A673 (cell line): ENCODE measurements at regions not wholly inside any gene's neighbourhood (a gene's known extent, or its start where the extent isn't known, plus 50 kb on each side); places are given as distances from the start of the nearest gene placed in this dataset.

Source experiments
- BruUV-seq: library from RNA; stranded (reverse); fragments of 400-500 nt; replicated peaks from 2 replicates; lab custom pipeline; 2021; lab: Mats Ljungman, UMichigan
- CTCF ChIA-PET: fragments of 300-600 bp; sonication (Branson Sonifier 250); formaldehyde crosslinking; loops from one replicate; lab custom pipeline; 2022; ENCODE audit warnings: antibody characterized with exemption; lab: Charles Lee
- POLR2A ChIA-PET: fragments of 300-600 bp; sonication (Branson Sonifier 250); formaldehyde crosslinking; loops from one replicate; lab custom pipeline; 2022; ENCODE audit warnings: antibody characterized with exemption; ENCODE audit not compliant: low non-redundant PET; lab: Charles Lee
- DNase-seq: peaks from one replicate; pipeline ENCODE4 v3.0.0-alpha.2; 2015; ENCODE audit warnings: low spot score
- H3K27ac ChIP-seq: fragments of 200-600 bp; sonication (generic); 2 replicates; pipeline ENCODE4 v1.5.1; 2016; ENCODE audit warnings: mixed run types, low read depth, mild to moderate bottlenecking, mixed read lengths, antibody characterized with exemption, low read length; ENCODE audit not compliant: poor library complexity, severe bottlenecking
- H3K27me3 ChIP-seq: fragments of 200-600 bp; sonication (generic); replicated peaks from 2 replicates; pipeline ENCODE4 v1.6.1; 2017; ENCODE audit warnings: mixed run types, low read depth, mild to moderate bottlenecking, mixed read lengths, antibody characterized with exemption, low read length; ENCODE audit not compliant: insufficient read depth, poor library complexity
- H3K36me3 ChIP-seq: fragments of 200-600 bp; sonication (generic); 2 replicates; pipeline ENCODE4 v1.6.1; 2016; ENCODE audit warnings: mixed run types, mild to moderate bottlenecking, mixed read lengths, antibody characterized with exemption, low read length; ENCODE audit not compliant: insufficient read depth, poor library complexity, severe bottlenecking
- H3K4me1 ChIP-seq: fragments of 200-600 bp; sonication (generic); 2 replicates; pipeline ENCODE4 v1.6.1; 2017; ENCODE audit warnings: mixed run types, mild to moderate bottlenecking, mixed read lengths, antibody characterized with exemption, low read length; ENCODE audit not compliant: insufficient read depth, poor library complexity, severe bottlenecking
- H3K4me3 ChIP-seq: fragments of 200-600 bp; sonication (generic); 2 replicates; pipeline ENCODE4 v1.5.1; 2016; ENCODE audit warnings: low read depth, mixed run types, mild to moderate bottlenecking, mixed read lengths, low read length; ENCODE audit not compliant: poor library complexity, severe bottlenecking
- H3K9me3 ChIP-seq: fragments of 200-600 bp; sonication (generic); 2 replicates; pipeline ENCODE4 v1.6.1; 2016; ENCODE audit warnings: mixed run types, low read depth, mild to moderate bottlenecking, mixed read lengths, antibody characterized with exemption, low read length; ENCODE audit not compliant: poor library complexity, severe bottlenecking
- EZH2 ChIP-seq: fragments of 200-600 bp; sonication (generic); IDR thresholded peaks from 2 replicates; pipeline ENCODE4 v1.6.1; 2017; ENCODE audit warnings: borderline replicate concordance, low read depth, mild to moderate bottlenecking, mixed read lengths, antibody characterized with exemption, low read length; ENCODE audit not compliant: poor library complexity, severe bottlenecking
- intact Hi-C: fragments of 100-400 bp; cut with micrococcal nuclease; formaldehyde crosslinking; loops from one replicate; pipeline ENCODE4 v1.10.0; 2022; ENCODE audit not compliant: unreplicated experiment
- TF ChIP-seq, protein P1 (sequence below): fragments of 300-800, 200-600 bp; sonication (generic); conservative IDR thresholded peaks from 2 replicates; pipeline ENCODE4 v1.5.1; 2017; ENCODE audit warnings: low read depth, mild to moderate bottlenecking, antibody characterized with exemption, low read length, moderate library complexity, mixed read lengths

DNA sequence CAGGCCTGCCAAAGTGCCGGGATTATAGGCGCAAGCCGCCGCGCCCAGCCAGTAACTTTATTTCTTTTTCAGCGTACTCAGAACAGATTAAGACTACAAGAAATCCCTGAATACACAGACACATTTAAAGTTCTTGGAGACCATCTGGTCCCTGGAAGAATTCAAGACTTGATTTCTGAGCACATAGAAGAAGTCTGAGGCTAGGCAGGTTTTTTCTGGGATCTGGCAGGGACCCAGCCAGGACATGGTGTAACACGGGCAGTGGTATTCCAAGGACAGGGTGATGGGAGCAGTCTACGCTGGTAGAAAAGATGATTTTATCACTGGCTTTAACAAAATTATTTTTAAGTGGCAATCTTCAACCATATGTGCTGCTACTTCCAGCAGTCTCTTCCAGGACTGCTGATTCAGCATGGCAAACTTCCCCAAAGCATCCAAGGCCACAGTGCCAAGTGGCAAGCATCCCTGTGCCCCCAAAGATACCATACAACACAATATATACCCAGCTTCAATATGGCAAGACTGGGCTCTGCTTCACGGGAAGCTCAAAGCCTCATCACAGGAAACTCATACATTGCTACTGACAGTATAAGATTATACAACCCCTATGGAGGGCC is 105.2 kb upstream of the OR5AK2 start:
- H3K4me1 ChIP-seq, result no peaks in the 10 kb centered on the region
- intact Hi-C loops, result no loop called here
- TF ChIP-seq, protein P1, sequence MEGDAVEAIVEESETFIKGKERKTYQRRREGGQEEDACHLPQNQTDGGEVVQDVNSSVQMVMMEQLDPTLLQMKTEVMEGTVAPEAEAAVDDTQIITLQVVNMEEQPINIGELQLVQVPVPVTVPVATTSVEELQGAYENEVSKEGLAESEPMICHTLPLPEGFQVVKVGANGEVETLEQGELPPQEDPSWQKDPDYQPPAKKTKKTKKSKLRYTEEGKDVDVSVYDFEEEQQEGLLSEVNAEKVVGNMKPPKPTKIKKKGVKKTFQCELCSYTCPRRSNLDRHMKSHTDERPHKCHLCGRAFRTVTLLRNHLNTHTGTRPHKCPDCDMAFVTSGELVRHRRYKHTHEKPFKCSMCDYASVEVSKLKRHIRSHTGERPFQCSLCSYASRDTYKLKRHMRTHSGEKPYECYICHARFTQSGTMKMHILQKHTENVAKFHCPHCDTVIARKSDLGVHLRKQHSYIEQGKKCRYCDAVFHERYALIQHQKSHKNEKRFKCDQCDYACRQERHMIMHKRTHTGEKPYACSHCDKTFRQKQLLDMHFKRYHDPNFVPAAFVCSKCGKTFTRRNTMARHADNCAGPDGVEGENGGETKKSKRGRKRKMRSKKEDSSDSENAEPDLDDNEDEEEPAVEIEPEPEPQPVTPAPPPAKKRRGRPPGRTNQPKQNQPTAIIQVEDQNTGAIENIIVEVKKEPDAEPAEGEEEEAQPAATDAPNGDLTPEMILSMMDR, result no peak
- BruUV-seq, result no TSS peak
- no peak overlapping the region for H3K4me3 ChIP-seq
- no peaks in the 10 kb centered on the region for H3K36me3 ChIP-seq
- POLR2A ChIA-PET, result no interaction called here
- DNase-seq, result no peak
- CTCF ChIA-PET, result no interaction called here
- no peak overlapping the region for H3K27ac ChIP-seq
- no peaks in the 10 kb centered on the region for H3K9me3 ChIP-seq
- no peaks in the 10 kb centered on the region for H3K27me3 ChIP-seq

GRCh38 chr11:56876621-56877275 is 112.0 kb upstream of the OR5AK2 start:
- TF ChIP-seq, protein P1, result no peak
- TF ChIP-seq EZH2, result no peak
- no TSS peak for BruUV-seq

DNA sequence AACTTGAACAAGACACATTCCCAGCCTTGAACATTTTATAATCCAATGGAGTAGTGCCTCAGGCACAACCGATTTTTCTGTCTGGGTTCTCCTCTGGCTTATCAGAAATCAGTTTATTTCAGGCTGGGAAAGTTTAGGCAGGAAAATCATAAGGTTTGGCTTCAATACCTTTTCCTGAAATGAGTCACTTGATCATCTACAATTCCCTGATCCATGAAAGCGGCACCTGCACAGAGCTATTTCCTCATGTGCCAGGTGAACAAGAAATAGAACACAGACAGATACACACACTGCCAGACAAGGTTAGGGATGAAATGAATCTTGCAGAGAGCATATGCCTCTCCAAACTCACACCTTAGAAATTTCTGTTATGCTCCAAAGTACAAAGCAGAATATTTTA is 106.7 kb upstream of the OR9G4 start:
- Histone ChIP-seq H3K9me3 (no peaks in the 10 kb centered on the region), H3K4me1 (no peaks in the 10 kb centered on the region), H3K27ac (no peak overlapping the region), H3K27me3 (peaks cover 25% of the 10 kb centered on the region), H3K36me3 (no peaks in the 10 kb centered on the region), H3K4me3 (no peak overlapping the region)
- BruUV-seq, result no TSS peak
- CTCF ChIA-PET, result no interaction called here
- TF ChIP-seq, protein P1, result no peak
- no peak for TF ChIP-seq EZH2
- DNase-seq, result no peak
- intact Hi-C loops, result no loop called here
- POLR2A ChIA-PET, result no interaction called here

More at GRCh38 chr11:56876621-56877275, 112.0 kb upstream of the OR5AK2 start:
- DNase-seq, result no peak
- H3K27ac ChIP-seq, result no peak overlapping the region
- no peaks in the 10 kb centered on the region for H3K4me1 ChIP-seq
- ChIA-PET POLR2A (no interaction called here), CTCF (no interaction called here)
- no peaks in the 10 kb centered on the region for H3K9me3 ChIP-seq
- intact Hi-C loops, result no loop called here
- no peaks in the 10 kb centered on the region for H3K36me3 ChIP-seq
- H3K4me3 ChIP-seq, result no peak overlapping the region
- H3K27me3 ChIP-seq, result no peaks in the 10 kb centered on the region
